ENCODE measurements at regions not wholly inside any gene's neighbourhood (a gene's known extent, or its start where the extent isn't known, plus 50 kb on each side); places are given as distances from the start of the nearest gene placed in this dataset.
"Not testable (repeated sequence)": the region's sequence is repeated elsewhere in the genome, so short reads cannot be mapped to it uniquely, and the experiment has no call there.

GRCh38 chr5:62248192-62248591, 57.8 kb upstream of the KIF2A start:
- DNase-seq (ENCODE audit: low spot score); in situ Hi-C loops (cut with MboI; ENCODE audit: low pct_unique_long_range_greater_than_20kb, low sequenced_read_pairs, unreplicated experiment): not testable (repeated sequence)

- in situ Hi-C loops (cut with MboI; ENCODE audit: low pct_unique_long_range_greater_than_20kb, low sequenced_read_pairs, unreplicated experiment); DNase-seq (ENCODE audit: low spot score): not testable (repeated sequence)
Observed at GRCh38 chr5:62250085-62250484, 55.9 kb upstream of the KIF2A start.

- DNase-seq (ENCODE audit: low spot score); in situ Hi-C loops (cut with MboI; ENCODE audit: low pct_unique_long_range_greater_than_20kb, low sequenced_read_pairs, unreplicated experiment): not testable (repeated sequence)
Observed at GRCh38 chr5:62250919-62251318, 55.1 kb upstream of the KIF2A start.

- in situ Hi-C loops (cut with MboI; ENCODE audit: low pct_unique_long_range_greater_than_20kb, low sequenced_read_pairs, unreplicated experiment); DNase-seq (ENCODE audit: low spot score): not testable (repeated sequence)
Observed at GRCh38 chr5:62252519-62252918, 53.5 kb upstream of the KIF2A start.

GRCh38 chr5:62255551-62255950, 50.5 kb upstream of the KIF2A start:
- in situ Hi-C loops (cut with MboI; ENCODE audit: low pct_unique_long_range_greater_than_20kb, low sequenced_read_pairs, unreplicated experiment); DNase-seq (ENCODE audit: low spot score): not testable (repeated sequence)

GRCh38 chr5:62256161-62257019, 49.6 kb upstream of the KIF2A start:
- no peak for DNase-seq (ENCODE audit: low spot score)
- TF ChIP-seq CTCF (IDR thresholded peaks at IDR 0.05; ENCODE audit: extremely low read depth, insufficient read depth, missing control alignments), result no peak
- in situ Hi-C loops (cut with MboI; ENCODE audit: low pct_unique_long_range_greater_than_20kb, low sequenced_read_pairs, unreplicated experiment), result no loop called here

All from GM13977 (cell line).